Stimulated activated CD8-positive, alpha-beta memory T cell treated with anti-CD3 and anti-CD28 coated beads, Interleukin-12 subunit alpha, Interleukin-12 subunit beta, amount 100 ng/mL, for 4 hours (primary cell): ENCODE measurements at regions not wholly inside any gene's neighbourhood (a gene's known extent, or its start where the extent isn't known, plus 50 kb on each side); places are given as distances from the start of the nearest gene placed in this dataset.
"Not testable (repeated sequence)": the region's sequence is repeated elsewhere in the genome, so short reads cannot be mapped to it uniquely, and the experiment has no call there.

Experiments
- DNase-seq: peaks from one replicate; pipeline ENCODE4 v3.0.0-alpha.2; 2020; ENCODE audit warnings: low read depth

DNA sequence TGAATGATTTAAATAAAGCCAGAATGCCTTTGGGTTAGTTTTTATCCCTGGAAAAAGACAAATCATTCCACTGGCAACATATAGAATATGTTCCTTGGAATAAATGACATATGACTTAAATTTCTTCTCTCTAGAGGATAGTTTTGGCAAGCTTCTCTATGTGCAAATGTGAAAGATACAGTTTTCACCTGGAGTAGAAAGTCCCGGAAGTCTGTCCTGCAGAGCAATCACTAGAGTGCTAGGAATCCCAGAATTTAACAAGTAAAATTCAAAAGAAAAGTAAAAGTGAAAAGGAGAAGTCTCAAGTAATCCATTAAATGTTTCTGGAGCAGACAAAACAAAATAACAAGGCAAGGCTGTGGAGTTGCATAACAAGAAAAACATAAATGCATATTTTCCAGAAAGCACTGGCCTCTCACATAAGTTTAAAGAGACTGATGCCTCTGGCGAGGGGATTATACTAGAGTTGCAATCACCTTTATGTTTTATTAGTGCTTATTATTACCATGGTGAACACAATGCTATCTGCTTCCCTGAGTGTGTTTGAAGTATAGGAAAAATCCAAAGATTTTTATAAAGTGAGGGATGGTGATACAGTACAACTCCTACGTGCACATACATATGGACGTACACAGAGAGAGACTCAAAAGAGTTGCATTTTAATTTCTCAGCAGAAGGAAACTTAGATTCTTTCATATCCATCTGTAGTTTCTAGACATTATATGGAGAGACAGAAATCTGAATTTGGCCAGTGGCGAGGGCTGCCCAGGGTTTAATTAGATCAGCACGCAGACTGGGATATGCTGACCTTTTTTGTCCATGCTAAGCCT is 188.3 kb upstream of the ANKRD55 start:
- DNase-seq = no peak

DNA sequence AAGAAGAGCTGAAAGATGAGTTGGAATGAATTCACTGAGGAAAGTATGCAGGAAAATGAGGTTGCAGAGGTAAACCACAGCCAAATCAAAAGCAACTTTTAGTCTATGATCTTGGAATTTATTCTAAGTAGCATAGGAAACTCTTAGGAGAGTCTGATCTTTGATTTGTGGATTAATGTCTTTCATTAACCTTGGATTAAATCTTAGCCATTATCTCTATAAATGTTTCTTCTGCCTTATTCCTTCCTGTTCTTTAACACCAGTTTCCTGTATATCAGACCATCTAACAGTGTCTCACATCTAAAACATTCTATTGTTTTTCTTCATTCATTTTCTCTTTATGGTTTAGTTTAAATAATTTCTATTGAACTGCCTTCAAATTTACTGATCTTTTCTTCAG is 187.2 kb upstream of the ANKRD55 start:
- DNase-seq = no peak

DNA sequence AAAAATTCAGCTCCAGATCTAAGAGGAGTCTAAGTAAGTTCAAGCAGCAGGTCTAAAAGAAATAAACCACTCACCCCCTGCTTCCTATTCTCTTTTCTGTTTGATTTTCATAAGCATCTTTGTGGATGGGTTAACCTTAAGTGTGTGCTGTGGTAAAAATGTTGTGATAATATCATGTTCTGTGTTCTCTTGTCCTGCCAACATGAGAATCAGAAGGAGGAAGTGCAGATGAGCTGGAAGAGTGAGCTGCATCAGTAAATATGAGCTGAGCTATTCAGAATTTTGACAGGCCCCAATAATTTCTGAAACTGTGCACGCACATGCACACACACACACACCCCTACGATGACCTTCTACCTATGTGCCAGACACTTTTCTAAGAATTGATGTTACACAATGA is 186.5 kb upstream of the ANKRD55 start:
- DNase-seq = no peak

DNA sequence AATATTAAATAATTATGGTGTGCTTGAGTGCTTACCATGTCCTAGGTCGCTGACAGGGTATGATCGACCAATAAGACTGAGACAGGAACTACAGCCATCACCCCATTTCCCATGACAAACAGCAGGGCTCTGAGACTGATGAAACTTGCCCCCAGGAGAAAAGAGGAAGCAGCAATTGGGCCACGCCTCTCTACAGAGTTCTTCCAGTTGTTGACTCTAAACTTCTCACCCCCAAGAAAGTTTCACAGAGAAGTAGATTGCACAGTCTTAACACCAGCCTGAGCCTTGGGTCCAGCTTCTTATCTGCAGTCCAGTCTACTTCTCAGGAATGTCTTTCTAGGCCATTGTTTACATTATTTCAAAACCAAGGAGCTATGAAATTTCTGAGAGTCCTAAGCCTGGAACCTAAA is 182.2 kb upstream of the ANKRD55 start:
- no peak for DNase-seq

DNA sequence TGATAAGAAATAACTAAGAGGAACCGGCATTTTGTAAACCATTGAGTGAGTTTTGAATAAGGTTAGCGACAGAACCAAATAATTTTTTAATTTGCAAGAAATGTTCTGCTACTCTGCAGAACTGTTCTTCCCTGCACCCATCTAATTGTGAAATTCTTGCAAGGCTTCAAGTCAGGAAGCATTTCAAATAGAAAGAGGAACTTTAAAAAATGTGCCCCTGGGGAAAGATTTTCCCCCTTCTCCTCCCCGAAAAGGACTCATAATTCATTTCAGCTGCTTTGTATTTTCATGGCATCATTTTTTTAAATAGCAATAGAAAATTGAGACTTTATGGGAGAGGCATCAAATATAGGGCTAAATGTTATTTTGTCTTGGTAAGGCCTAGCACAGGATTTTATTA is 180.9 kb upstream of the ANKRD55 start:
- DNase-seq = no peak

DNA sequence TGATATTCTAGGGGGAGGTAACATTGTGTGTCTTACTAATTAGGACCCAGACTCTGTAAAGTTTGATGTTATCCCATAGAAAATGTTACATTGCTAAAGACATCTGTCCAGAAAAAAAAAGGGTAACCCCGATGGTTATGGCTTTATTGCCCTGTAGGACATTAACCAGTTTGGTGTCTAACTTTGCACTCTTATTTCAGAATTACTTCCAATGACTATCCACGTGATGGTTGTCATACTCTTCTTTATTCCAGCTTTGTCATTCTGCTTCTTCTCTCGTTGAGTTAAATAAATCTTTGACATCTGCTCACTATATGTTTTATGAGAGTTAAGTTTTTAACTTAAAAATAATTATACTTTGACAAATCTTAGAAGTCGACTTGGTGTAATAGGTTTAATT is 180.4 kb upstream of the ANKRD55 start:
- no peak for DNase-seq

DNA sequence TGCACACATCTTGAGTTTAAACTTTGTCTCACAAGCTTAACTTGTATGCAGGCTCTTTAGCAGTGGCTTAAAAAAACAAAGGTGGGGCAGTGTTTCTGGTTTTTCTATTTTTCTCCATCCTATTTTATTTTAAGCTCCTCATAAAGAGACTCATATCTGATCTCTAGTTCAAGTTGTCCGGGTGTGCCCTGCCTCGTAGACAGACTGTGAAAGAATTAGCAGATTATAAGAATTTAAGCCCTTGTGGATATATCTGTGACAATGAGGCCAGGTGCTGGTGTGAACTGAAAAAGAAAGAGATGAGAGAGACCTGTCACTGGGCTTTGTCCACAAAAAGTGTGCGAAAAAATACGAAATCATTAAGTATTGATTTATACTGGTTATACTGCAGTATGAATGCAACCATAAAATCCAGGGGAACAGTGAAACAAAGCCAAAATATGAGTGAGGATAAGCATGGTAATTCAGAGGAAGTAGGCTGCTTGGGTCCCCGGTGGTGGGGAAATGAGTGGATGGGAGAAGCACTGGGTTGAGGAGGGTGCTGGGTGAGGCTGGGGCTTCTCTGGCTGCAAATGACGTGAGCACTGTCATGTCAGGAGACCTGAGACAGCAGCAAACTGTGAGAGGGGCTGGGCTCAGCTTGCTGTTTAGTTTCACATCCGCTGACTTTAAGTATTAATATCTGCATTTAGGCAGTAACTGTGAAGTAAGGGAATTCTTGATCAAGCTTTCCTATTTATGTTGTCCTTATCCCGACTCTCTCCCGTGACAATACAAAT is 179.7 kb upstream of the ANKRD55 start:
- no peak for DNase-seq

DNA sequence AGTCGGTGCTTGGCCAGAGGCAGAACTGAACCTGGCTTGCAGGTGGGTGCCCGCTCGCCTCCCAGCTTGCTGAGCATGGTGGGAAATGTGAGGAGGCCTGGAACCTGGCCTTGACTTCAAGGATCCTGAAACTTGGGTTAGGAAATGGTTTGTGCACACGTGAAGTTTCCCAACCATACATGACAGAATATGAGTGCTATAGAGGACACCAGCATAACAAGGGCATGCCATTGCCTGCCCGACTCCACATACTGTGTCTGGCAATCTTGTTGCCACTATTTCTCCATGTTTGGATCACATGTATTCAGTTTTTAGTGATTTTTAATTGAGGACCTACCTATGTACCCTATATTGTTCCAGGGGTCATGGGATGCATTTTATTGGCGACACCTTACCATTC is 177.6 kb upstream of the ANKRD55 start:
- DNase-seq = no peak

DNA sequence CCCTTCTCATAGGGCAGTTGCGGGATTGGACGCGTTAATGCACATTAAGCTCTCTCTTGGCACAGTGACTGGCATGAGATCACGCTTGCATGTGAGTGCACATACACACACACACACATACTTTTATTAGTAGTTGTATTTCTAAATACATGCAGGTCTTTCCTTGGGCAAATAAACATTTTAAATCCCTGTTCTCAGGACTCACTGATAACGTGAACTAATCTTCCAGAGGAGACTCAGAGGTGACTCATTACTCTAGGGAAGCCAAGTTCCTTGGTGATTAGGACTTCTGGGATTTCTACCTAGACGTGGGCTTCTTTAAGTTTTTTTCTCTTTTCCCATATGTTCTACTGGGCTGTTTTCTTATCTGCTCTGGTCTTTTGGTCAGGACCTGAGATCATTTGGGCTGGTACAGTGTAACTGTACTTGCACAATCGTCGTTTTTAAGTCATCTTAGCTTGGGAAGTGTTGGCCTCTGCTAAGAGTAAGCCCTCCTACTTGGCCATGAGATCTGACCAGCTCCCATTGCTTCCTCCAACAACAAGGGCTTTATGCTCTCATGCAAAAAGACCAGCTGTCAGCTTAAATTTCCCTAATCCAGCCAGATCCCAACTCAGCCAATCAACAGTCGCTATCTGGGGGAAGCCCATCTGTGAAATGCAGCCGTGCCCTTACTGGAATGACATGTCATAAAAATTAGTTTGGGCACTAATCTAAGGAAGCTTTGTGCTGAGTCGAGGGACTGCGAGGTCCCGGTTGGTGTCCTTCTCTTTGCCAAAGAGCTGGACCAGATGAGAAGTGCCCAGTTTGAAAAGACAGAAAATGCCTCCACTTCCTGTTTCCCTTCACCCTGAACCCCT is 176.4 kb upstream of the ANKRD55 start:
- DNase-seq = no peak

DNA sequence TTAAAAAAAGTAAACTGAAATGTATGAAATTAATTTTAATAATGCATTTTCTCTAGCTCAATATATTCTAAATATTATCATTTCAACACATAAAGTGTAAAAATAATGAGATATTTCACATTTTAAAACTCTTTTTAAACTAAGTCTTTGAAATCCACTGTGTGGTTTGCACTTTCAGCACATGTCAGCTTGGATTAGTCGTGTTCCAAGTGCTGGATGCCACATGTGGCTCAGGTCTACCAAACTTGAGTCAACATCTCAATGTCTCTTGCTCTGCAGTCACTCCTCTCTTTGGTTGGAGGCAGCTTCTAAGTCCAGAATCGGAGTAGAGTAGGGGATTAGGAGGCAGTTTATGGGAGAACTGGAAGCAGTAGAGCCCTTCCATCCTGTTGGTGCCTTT is 173.7 kb upstream of the ANKRD55 start:
- DNase-seq = no peak

DNA sequence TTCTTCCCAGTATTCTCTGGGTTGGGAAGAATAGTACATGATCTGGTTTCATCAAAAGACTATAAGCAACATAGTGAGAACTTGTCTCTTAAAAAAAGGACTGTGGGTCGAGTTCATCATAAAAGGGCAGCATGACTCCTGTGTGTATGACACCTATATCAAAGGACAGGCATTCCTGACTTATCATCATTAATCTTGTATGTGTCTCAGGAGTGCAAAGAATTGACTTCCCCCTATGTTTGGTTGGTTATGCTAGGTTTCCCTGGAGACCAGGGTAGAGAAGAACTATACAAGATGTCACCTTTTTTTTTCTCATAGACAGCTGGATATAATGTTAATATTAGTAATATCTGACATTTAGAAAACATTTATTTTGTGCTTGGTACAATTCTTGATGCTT is 173.1 kb upstream of the ANKRD55 start:
- DNase-seq = no peak

DNA sequence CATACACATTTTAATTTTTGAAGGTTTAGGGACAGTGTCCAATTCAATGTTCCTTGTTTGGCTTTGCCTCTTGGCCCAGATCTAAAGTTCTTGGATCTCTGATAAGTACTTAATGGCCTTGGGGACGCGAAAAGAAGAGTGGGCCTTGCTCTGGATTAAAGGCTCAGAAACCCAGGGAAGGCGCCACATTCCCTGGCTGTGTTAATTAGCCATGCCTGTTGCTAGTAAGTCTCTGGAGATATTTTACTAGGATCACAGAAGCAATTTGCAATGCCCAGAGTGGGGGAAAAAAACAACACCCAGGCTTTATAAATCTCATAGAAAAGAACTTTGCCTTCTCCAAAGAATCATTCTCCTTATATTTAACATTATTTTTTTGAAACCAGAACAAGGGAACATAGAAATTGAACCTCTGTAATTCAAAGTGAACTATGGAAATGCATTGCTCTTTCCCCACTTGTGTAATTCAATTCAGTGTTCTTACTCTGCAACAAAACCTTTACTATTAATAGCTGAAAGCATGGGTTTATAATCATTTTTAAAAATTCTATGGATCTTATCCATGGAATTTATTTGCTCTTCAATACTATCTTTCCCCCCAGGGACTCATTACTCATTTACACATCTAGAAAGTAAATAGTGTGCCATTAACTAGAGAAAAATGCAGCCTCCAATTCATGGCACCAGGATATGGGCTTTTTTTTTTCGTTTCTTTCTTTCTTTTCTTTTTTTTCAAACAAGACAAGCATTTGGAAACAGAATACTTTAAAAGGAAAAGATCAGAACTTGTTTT is 172.2 kb upstream of the ANKRD55 start:
- no peak for DNase-seq

DNA sequence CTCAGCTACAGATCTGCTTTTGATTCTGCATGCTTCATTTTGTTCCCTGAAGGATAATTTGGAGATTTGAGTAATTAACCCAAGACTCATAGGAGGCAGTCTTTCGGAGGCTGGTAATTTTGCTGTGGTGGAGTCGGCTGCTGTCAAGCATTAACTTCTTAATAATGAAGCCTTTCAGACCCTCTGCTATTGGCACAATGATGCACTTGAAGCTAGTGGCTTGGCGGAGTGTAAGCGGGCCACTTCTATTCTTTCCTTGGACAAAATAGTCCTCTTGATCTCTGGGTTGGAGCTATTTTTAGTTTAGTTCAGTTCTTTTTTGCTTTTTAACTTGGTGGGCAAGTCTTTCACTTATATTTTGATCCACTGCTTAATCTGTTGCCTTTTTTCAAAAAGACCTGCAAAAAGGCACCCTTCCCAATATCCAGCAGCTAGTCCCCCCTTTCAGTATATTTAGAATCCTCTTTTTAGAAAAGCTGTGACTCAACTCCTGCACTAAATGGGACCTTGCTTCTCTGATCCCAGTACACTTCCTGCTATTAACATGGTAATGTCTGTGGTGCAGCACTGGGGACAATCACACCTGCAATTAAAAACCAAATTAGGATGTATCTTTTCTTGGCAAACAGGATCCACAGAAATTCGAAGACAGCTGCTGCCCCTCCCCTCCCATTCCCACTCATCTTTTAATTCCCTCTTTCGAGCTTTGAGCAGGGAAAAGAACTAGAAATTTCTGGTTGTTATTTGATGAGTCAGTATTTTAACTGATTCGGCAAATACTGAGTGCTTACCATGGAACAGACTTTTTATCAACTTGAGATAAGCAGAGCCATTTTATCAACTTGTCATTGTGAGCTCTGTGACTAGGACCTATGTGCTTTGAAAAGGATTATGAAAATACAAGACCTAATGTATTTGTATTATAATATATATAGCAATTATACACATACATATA is 169.4 kb upstream of the ANKRD55 start:
- DNase-seq = no peak

DNA sequence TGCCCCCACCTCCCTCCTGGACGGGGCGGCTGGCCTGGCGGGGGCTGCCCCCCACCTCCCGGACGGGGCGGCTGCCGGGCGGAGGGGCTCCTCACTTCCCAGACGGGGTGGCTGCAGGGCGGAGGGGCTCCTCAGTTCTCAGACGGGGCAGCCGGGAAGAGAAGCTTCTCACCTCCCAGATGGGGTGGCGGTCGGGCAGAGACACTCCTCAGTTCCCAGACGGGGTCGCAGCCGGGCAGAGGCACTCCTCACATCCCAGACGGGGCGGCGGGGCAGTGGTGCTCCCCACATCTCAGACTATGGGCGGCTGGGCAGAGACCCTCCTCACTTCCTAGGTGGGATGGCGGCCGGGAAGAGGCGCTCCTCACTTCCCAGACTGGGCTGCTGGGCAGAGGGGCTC is 164.7 kb upstream of the ANKRD55 start:
- not testable (repeated sequence) for DNase-seq

DNA sequence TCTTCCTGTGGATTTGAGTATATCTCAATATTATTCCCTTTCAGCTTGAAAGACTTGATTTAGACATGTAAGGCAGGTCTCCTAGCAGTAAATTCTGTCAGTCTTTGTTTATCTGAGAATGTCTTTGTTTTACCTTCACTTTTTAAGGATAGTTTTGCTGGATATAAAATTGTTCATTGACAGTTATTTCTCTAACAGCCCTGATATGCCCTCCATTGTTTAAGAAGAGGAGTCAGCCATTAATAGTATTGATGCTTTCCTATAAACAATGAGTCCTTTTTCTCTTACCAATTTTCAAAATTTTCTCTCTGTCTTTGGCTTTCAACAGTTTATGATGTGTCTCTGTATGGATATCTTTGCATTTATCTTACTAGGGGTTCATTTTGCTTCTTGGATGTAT is 163.5 kb upstream of the ANKRD55 start:
- DNase-seq = no peak

DNA sequence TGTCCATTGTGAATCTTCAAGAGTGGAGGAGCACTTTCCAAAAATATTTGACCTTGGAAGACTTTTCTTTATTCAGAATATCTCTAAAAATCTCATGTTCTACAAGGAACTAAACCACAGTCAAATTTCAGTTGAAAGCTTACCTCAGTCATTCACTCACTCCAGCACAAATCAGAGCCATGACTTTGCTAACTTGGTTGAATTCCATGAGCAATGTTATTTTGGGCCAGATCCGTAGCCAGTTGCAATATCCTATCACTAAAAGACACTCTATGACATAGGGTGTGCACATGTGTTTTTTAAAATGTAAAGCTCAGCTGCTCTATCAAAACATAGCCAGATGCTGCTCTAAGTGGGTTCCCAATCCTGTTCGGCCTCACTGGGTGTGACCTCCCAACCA is 156.1 kb upstream of the ANKRD55 start:
- DNase-seq = no peak

DNA sequence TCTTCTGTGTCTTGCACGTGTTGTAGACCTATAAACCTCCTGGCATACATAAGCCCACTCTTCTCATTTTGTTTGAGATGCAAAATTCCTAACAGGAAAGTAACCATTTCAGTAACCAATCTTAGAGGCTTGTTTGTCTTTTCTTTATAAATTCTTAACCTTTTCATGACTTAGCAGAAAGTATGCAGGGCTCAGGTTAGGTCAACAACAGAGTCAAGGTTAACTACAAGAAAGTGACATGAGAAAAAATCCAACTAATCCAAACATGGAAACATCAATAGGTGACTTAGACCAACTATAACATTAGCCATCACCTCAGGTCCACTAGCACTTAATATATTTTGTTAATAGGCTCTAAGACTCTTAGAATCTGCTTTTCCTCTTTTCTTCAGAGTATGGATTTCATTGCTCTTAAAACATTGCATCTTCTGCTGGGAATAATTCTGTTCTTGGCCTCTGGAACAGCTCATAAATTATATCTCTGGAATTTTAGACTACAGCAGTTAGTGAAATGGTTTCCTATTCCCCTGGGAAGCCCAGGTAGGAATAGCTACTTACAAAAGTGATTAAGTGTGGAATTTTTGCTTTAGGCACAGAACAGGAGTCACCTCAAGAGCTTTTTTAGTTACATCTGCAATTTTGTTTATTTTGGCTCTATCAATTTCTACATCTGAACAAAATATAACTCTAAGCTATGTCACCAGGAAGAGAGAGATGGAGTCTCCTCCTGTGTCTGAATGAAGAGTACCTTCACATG is 155.3 kb upstream of the ANKRD55 start:
- DNase-seq = no peak

DNA sequence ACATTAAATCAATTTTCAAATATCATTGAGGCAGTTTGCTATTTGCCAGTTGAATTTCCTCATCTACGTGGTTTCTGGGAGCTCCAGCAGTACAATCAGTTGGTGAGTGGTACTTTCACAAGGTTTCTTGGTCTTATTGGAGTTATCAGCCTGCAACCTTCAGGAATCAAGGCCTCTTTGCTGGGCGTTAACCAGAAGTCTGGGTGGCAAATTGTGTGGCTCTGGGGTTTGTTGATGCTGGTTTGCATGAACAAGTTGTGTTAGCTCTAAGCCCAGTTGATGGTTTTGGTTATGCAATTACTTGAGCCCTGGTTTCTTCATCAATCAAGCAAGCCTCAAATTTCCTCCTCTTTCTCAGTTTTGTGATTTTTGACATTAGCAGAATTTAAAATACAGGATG is 152.9 kb upstream of the ANKRD55 start:
- no peak for DNase-seq

DNA sequence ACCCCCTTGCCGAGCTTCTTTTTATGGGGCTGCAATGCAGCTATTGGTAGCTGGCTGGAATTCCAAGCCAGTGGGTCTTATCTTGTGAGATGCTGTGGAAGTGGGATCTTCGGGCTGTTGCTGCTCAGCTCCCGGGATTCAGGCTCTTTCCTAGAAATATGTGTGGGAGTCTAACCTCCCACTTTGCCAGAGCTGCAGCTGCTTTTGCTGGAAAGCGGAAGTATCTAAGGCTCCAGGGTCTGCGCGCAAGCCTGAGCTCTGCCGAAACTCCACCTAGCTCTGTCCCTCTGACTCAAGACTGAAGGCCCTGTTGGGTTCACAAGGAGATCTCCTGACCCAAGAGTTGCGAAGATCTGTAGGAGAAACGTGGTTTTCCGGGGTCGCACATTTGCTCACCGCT is 151.1 kb upstream of the ANKRD55 start:
- no peak for DNase-seq

DNA sequence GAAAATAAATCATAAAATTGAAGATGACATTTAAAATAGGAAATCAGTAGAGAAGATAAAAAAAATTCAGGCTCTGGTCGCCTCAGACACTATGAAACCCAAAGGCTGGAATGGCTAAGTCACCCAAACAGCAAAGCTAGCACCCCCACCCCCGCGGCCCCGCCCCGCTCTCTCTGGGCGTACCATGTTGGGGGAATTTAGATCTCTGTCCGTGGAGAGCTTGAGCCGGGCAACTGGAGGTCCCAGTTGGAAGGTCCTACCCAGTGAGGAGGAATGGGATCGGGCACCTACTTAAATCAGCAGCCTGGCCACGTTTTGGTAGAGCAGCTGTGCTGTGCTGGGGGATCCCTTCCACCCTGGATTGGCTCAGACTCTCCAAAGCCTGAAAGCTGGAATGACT is 150.6 kb upstream of the ANKRD55 start:
- DNase-seq = no peak
